GM12878 (cell line): ENCODE measurements at regions not wholly inside any gene's neighbourhood (a gene's known extent, or its start where the extent isn't known, plus 50 kb on each side); places are given as distances from the start of the nearest gene placed in this dataset.

ENCODE experiments used
- CHD1 ChIP-seq: IDR thresholded peaks from 2 replicates; pipeline ENCODE4 v1.6.1; 2012; ENCODE audit warnings: low read depth, low read length, improper control_type of control experiment
- CHD4 ChIP-seq: fragments of 200-600 bp; sonication (generic); IDR thresholded peaks from 2 replicates; pipeline ENCODE4 v1.6.1; 2016; ENCODE audit warnings: mild to moderate bottlenecking
- CTCF ChIP-seq, 3 experiments: IDR thresholded peaks in 2 of 3; conservative IDR thresholded peaks in 1 of 3; 2 replicates each; pipeline ENCODE4 v1.5.1; 2011; ENCODE audit warnings: low read depth in 3 of 3, low read length in 3 of 3, mild to moderate bottlenecking in 3 of 3, control low read depth in 2 of 3, moderate library complexity in 2 of 3, inconsistent platforms in 1 of 3, mixed read lengths in 1 of 3; ENCODE audit not compliant: control insufficient read depth in 2 of 3, insufficient read depth in 1 of 3; ENCODE audit errors: extremely low read depth in 1 of 3
- E4F1 ChIP-seq: fragments of 450-650 bp; IDR thresholded peaks from 2 replicates; pipeline ENCODE4 v1.6.1; 2018; ENCODE audit warnings: borderline replicate concordance, mild to moderate bottlenecking; ENCODE audit not compliant: partially characterized antibody
- ESRRA ChIP-seq: IDR thresholded peaks from 2 replicates; pipeline ENCODE4 v1.6.1; 2012; ENCODE audit warnings: mild to moderate bottlenecking, low read length, improper control_type of control experiment
- EZH2 ChIP-seq: IDR thresholded peaks from 2 replicates; pipeline ENCODE4 v1.6.1; 2012; ENCODE audit warnings: low read depth, mild to moderate bottlenecking, control low read depth, inconsistent platforms, low read length, borderline replicate concordance; ENCODE audit not compliant: control insufficient read depth
- FOXM1 ChIP-seq: IDR thresholded peaks from 2 replicates; pipeline ENCODE4 v1.6.1; 2012; ENCODE audit warnings: low read depth, mild to moderate bottlenecking, inconsistent platforms, low read length, moderate library complexity
- MAX ChIP-seq: IDR thresholded peaks from 2 replicates; pipeline ENCODE4 v1.6.1; 2012; ENCODE audit warnings: low read depth, low read length, improper control_type of control experiment

- no peak for TF ChIP-seq CTCF (IDR thresholded peaks at IDR 0.05 in 2 of 3, conservative IDR thresholded peaks at IDR 0.05 in 1 of 3; ENCODE audit: control insufficient read depth in 2 of 3, extremely low read depth in 1 of 3, insufficient read depth in 1 of 3, low read depth in 3 of 3, low read length in 3 of 3)
- TF ChIP-seq E4F1, result no peak
- no peak for TF ChIP-seq CHD4
- no peak for TF ChIP-seq EZH2
- no peak for TF ChIP-seq FOXM1
- TF ChIP-seq CHD1, result no peak
- no peak for TF ChIP-seq MAX
- TF ChIP-seq ESRRA, result no peak
These were observed 78.6 kb downstream of the SPRY4 start for GRCh38 chr5:142246258-142246657.
